ENCODE measurements at regions not wholly inside any gene's neighbourhood (a gene's known extent, or its start where the extent isn't known, plus 50 kb on each side); places are given as distances from the start of the nearest gene placed in this dataset.

DNA sequence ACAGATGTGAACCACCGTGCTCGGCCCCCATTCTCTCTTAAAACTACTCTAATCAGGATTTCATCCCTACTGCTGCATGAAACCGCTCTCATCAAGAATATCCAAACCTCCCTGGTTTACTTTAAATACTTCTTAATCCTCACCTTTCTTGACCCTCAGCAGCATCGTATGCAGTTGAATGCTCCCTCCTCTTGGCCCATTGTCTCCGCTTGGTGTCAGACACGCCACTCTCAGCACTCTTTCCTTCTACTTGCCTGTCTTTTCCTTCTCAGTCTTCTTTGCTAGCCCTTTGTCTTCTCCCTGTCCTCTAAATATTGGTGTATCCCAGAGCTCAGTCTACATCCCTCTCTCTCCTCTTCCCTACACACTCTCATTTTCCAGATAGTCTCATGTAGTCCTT is 314.9 kb downstream of the MRPL39 start:
- Histone ChIP-seq H2AK5ac (ENCODE audit: low read length, severe bottlenecking) (no peak overlapping the region), H3K4me2 (ENCODE audit: low read length, poor library complexity, severe bottlenecking) (no peak overlapping the region), H3K4ac (ENCODE audit: low read depth in 1 of 2, low read length in 2 of 2) (no peak overlapping the region), H3K9ac (ENCODE audit: low read length) (no peak overlapping the region), H3K27me3 (ENCODE audit: control insufficient read depth in 1 of 2, insufficient read depth in 1 of 2, low read length in 2 of 2) (no peaks in the 10 kb centered on the region), H3K79me1 (replicated peaks; ENCODE audit: low read length, poor library complexity, severe bottlenecking) (no peaks in the 10 kb centered on the region), H2BK12ac (ENCODE audit: low read length in 2 of 2) (no peak overlapping the region), H2BK5ac (ENCODE audit: low read depth, low read length, poor library complexity, severe bottlenecking) (no peak overlapping the region), H3K27ac (ENCODE audit: low read length, poor library complexity, severe bottlenecking) (no peak overlapping the region), H2AFZ (ENCODE audit: low read depth, low read length) (no peak overlapping the region), H2BK15ac (ENCODE audit: low read depth, poor library complexity, severe bottlenecking) (no peak overlapping the region), H3K4me1 (ENCODE audit: control insufficient read depth, insufficient read depth, low read depth, low read length) (no peaks in the 10 kb centered on the region), H4K8ac (ENCODE audit: low read length) (no peak overlapping the region), H3K4me3 (ENCODE audit: insufficient read depth in 1 of 2, low read depth in 1 of 2, low read length in 2 of 2) (no peak overlapping the region), H3K23ac (ENCODE audit: low read length in 2 of 2) (no peak overlapping the region), H4K91ac (ENCODE audit: low read length) (no peak overlapping the region), H3K18ac (ENCODE audit: low read depth in 1 of 2, low read length in 2 of 2) (no peak overlapping the region), H3K36me3 (ENCODE audit: control insufficient read depth in 1 of 2, insufficient read depth in 2 of 2, low read depth in 1 of 2, low read length in 2 of 2) (no peaks in the 10 kb centered on the region), H3K9me3 (ENCODE audit: control insufficient read depth, low read length) (no peaks in the 10 kb centered on the region), H3K14ac (ENCODE audit: low read length in 2 of 2) (no peak overlapping the region), H2BK120ac (ENCODE audit: low read depth, low read length) (no peak overlapping the region)
- 76% methylated on average over 6 of the region's 6 CpGs for WGBS
- DNase-seq: no peak

DNA sequence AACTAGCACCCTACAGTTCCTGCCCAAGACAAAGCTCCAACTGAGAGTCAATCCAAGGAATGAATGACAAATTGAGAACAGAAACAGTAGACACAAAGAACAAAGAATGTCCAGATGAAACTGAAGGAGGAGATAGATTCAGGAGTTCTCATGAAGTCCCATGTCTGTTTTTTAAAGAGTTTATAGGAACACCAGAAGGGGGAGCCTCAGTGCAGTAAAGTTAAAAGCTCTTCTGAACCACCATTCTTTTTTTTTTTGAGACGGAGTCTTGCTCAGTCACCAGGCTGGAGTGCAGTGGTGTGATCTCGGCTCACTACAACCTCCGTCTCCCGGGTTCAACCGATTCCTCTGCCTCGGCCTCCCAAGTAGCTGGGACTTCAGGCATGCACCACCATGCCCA is 323.6 kb downstream of the MRPL39 start:
- Histone ChIP-seq H3K4me2 (ENCODE audit: low read length, poor library complexity, severe bottlenecking) (no peak overlapping the region), H4K91ac (ENCODE audit: low read length) (no peak overlapping the region), H2BK5ac (ENCODE audit: low read depth, low read length, poor library complexity, severe bottlenecking) (no peak overlapping the region), H3K36me3 (ENCODE audit: control insufficient read depth in 1 of 2, insufficient read depth in 2 of 2, low read depth in 1 of 2, low read length in 2 of 2) (no peaks in the 10 kb centered on the region), H3K18ac (ENCODE audit: low read depth in 1 of 2, low read length in 2 of 2) (no peak overlapping the region), H3K4ac (ENCODE audit: low read depth in 1 of 2, low read length in 2 of 2) (no peak overlapping the region), H2BK12ac (ENCODE audit: low read length in 2 of 2) (no peak overlapping the region), H3K27me3 (ENCODE audit: control insufficient read depth in 1 of 2, insufficient read depth in 1 of 2, low read length in 2 of 2) (peaks cover 0 to 2% of the 10 kb centered on the region in 2 experiments), H2BK15ac (ENCODE audit: low read depth, poor library complexity, severe bottlenecking) (no peak overlapping the region), H2AK5ac (ENCODE audit: low read length, severe bottlenecking) (no peak overlapping the region), H3K9ac (ENCODE audit: low read length) (no peak overlapping the region), H4K8ac (ENCODE audit: low read length) (no peak overlapping the region), H2BK120ac (ENCODE audit: low read depth, low read length) (no peak overlapping the region), H3K79me1 (replicated peaks; ENCODE audit: low read length, poor library complexity, severe bottlenecking) (no peaks in the 10 kb centered on the region), H3K27ac (ENCODE audit: low read length, poor library complexity, severe bottlenecking) (no peak overlapping the region), H3K9me3 (ENCODE audit: control insufficient read depth, low read length) (no peaks in the 10 kb centered on the region), H3K14ac (ENCODE audit: low read length in 2 of 2) (no peak overlapping the region), H3K4me3 (ENCODE audit: insufficient read depth in 1 of 2, low read depth in 1 of 2, low read length in 2 of 2) (no peak overlapping the region), H3K4me1 (ENCODE audit: control insufficient read depth, insufficient read depth, low read depth, low read length) (no peaks in the 10 kb centered on the region), H3K23ac (ENCODE audit: low read length in 2 of 2) (no peak overlapping the region), H2AFZ (ENCODE audit: low read depth, low read length) (no peak overlapping the region)
- DNase-seq: no peak
- 62% methylated on average over 6 of the region's 6 CpGs for WGBS

DNA sequence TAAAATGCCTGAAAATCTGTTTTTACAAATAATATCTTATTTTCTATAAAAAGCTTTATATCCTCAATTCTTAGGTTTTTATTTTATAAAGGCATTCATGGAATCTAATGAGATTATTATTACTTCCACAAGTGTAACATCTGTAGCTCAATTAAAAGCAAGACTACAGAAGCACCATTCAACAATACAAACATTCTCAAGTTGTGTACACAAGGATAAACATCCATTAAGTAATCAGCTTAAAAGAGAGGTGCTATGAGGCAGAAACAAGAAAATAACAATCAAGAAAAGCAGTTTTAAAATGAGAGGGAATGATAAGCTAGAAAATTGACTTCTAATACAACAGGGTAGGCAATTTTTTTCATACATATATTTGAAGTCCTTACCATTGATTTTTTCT is 326.1 kb downstream of the MRPL39 start:
- no peak for DNase-seq
- no peak overlapping the region for H4K8ac ChIP-seq (ENCODE audit: low read length)
- no peak overlapping the region for H2BK120ac ChIP-seq (ENCODE audit: low read depth, low read length)
- H2BK15ac ChIP-seq (ENCODE audit: low read depth, poor library complexity, severe bottlenecking): no peak overlapping the region
- H3K23ac ChIP-seq (ENCODE audit: low read length in 2 of 2): no peak overlapping the region
- H3K27ac ChIP-seq (ENCODE audit: low read length, poor library complexity, severe bottlenecking): no peak overlapping the region
- no peak overlapping the region for H3K4me3 ChIP-seq (ENCODE audit: insufficient read depth in 1 of 2, low read depth in 1 of 2, low read length in 2 of 2)
- no peak overlapping the region for H4K91ac ChIP-seq (ENCODE audit: low read length)
- no peak overlapping the region for H3K18ac ChIP-seq (ENCODE audit: low read depth in 1 of 2, low read length in 2 of 2)
- H3K79me1 ChIP-seq (replicated peaks; ENCODE audit: low read length, poor library complexity, severe bottlenecking): no peaks in the 10 kb centered on the region
- H2BK12ac ChIP-seq (ENCODE audit: low read length in 2 of 2): no peak overlapping the region
- H3K9ac ChIP-seq (ENCODE audit: low read length): no peak overlapping the region
- H3K36me3 ChIP-seq (ENCODE audit: control insufficient read depth in 1 of 2, insufficient read depth in 2 of 2, low read depth in 1 of 2, low read length in 2 of 2): no peaks in the 10 kb centered on the region
- no peak overlapping the region for H3K14ac ChIP-seq (ENCODE audit: low read length in 2 of 2)
- H3K27me3 ChIP-seq (ENCODE audit: control insufficient read depth in 1 of 2, insufficient read depth in 1 of 2, low read length in 2 of 2): peaks cover 0 to 16% of the 10 kb centered on the region in 2 experiments
- H2AK5ac ChIP-seq (ENCODE audit: low read length, severe bottlenecking): no peak overlapping the region
- no peak overlapping the region for H3K4me2 ChIP-seq (ENCODE audit: low read length, poor library complexity, severe bottlenecking)
- H3K4ac ChIP-seq (ENCODE audit: low read depth in 1 of 2, low read length in 2 of 2): no peak overlapping the region
- H3K4me1 ChIP-seq (ENCODE audit: control insufficient read depth, insufficient read depth, low read depth, low read length): no peaks in the 10 kb centered on the region
- no peak overlapping the region for H2BK5ac ChIP-seq (ENCODE audit: low read depth, low read length, poor library complexity, severe bottlenecking)
- H2AFZ ChIP-seq (ENCODE audit: low read depth, low read length): no peak overlapping the region
- H3K9me3 ChIP-seq (ENCODE audit: control insufficient read depth, low read length): no peaks in the 10 kb centered on the region

DNA sequence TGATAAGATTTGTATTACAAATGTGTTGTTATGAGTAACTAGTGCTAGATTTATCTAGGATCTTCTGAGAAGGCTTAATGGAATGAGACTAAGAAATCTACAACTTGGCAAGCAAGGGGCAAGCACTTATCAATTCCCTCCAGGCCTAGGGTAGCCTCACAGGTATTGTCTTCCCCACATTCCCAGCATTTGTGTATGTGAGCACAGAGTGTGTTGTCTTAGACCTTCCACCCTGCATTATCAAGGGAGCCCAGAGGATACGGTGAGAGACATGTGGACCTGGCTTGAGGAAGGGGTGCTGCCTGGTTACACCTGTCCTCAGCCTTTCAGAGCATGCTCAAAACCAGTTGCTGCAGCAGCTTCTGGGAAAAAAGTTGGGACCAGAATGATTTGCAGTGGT is 327.2 kb downstream of the MRPL39 start:
- Histone ChIP-seq H2AK5ac (ENCODE audit: low read length, severe bottlenecking) (no peak overlapping the region), H3K18ac (ENCODE audit: low read depth in 1 of 2, low read length in 2 of 2) (no peak overlapping the region), H3K4me1 (ENCODE audit: control insufficient read depth, insufficient read depth, low read depth, low read length) (no peaks in the 10 kb centered on the region), H3K9ac (ENCODE audit: low read length) (no peak overlapping the region), H2BK15ac (ENCODE audit: low read depth, poor library complexity, severe bottlenecking) (no peak overlapping the region), H3K27me3 (ENCODE audit: control insufficient read depth in 1 of 2, insufficient read depth in 1 of 2, low read length in 2 of 2) (peaks cover 0 to 16% of the 10 kb centered on the region in 2 experiments), H3K4me2 (ENCODE audit: low read length, poor library complexity, severe bottlenecking) (no peak overlapping the region), H3K14ac (ENCODE audit: low read length in 2 of 2) (no peak overlapping the region), H2BK12ac (ENCODE audit: low read length in 2 of 2) (no peak overlapping the region), H3K4ac (ENCODE audit: low read depth in 1 of 2, low read length in 2 of 2) (no peak overlapping the region), H3K23ac (ENCODE audit: low read length in 2 of 2) (no peak overlapping the region), H3K79me1 (replicated peaks; ENCODE audit: low read length, poor library complexity, severe bottlenecking) (no peaks in the 10 kb centered on the region), H2BK120ac (ENCODE audit: low read depth, low read length) (no peak overlapping the region), H2AFZ (ENCODE audit: low read depth, low read length) (no peak overlapping the region), H3K4me3 (ENCODE audit: insufficient read depth in 1 of 2, low read depth in 1 of 2, low read length in 2 of 2) (no peak overlapping the region), H3K36me3 (ENCODE audit: control insufficient read depth in 1 of 2, insufficient read depth in 2 of 2, low read depth in 1 of 2, low read length in 2 of 2) (no peaks in the 10 kb centered on the region), H4K91ac (ENCODE audit: low read length) (no peak overlapping the region), H2BK5ac (ENCODE audit: low read depth, low read length, poor library complexity, severe bottlenecking) (no peak overlapping the region), H3K27ac (ENCODE audit: low read length, poor library complexity, severe bottlenecking) (no peak overlapping the region), H3K9me3 (ENCODE audit: control insufficient read depth, low read length) (no peaks in the 10 kb centered on the region), H4K8ac (ENCODE audit: low read length) (no peak overlapping the region)
- no peak for DNase-seq
- WGBS: 83% methylated on average over 1 of the region's 1 CpG

Data from mesenchymal stem cell (in vitro differentiated cells and primary cell).